ENCODE measurements at regions not wholly inside any gene's neighbourhood (a gene's known extent, or its start where the extent isn't known, plus 50 kb on each side); places are given as distances from the start of the nearest gene placed in this dataset.
"Not testable (repeated sequence)": the region's sequence is repeated elsewhere in the genome, so short reads cannot be mapped to it uniquely, and the experiment has no call there.

- no peaks in the 10 kb centered on the region for H3K4me1 ChIP-seq (ENCODE audit: control insufficient read depth, insufficient read depth, low read length)
- H3K9ac ChIP-seq (ENCODE audit: low read length) = no peak overlapping the region
- H3K4me3 ChIP-seq (ENCODE audit: low read length) = no peak overlapping the region
- no peaks in the 10 kb centered on the region for H3K36me3 ChIP-seq (ENCODE audit: control insufficient read depth, insufficient read depth, low read length)
- H3K27me3 ChIP-seq (ENCODE audit: control insufficient read depth, insufficient read depth, low read length) = no peaks in the 10 kb centered on the region
- no peaks in the 10 kb centered on the region for H3K9me3 ChIP-seq (ENCODE audit: control insufficient read depth, low read length)
Measured at GRCh38 chr5:124130816-124131215, 615.6 kb downstream of the ZNF608 start.

GRCh38 chr5:124128867-124129266, 616.9 kb downstream of the CSNK1G3 start:
- H3K9me3 ChIP-seq (ENCODE audit: control insufficient read depth, low read length) = no peaks in the 10 kb centered on the region
- no peak overlapping the region for H3K9ac ChIP-seq (ENCODE audit: low read length)
- H3K36me3 ChIP-seq (ENCODE audit: control insufficient read depth, insufficient read depth, low read length) = no peaks in the 10 kb centered on the region
- H3K4me3 ChIP-seq (ENCODE audit: low read length) = no peak overlapping the region
- no peaks in the 10 kb centered on the region for H3K4me1 ChIP-seq (ENCODE audit: control insufficient read depth, insufficient read depth, low read length)
- H3K27me3 ChIP-seq (ENCODE audit: control insufficient read depth, insufficient read depth, low read length) = no peaks in the 10 kb centered on the region

GRCh38 chr5:124126504-124127217, 614.7 kb downstream of the CSNK1G3 start:
- H3K27me3 ChIP-seq (ENCODE audit: control insufficient read depth, insufficient read depth, low read length) = no peaks in the 10 kb centered on the region
- no peak overlapping the region for H3K9ac ChIP-seq (ENCODE audit: low read length)
- no peak overlapping the region for H3K4me3 ChIP-seq (ENCODE audit: low read length)
- no peaks in the 10 kb centered on the region for H3K4me1 ChIP-seq (ENCODE audit: control insufficient read depth, insufficient read depth, low read length)
- no peaks in the 10 kb centered on the region for H3K36me3 ChIP-seq (ENCODE audit: control insufficient read depth, insufficient read depth, low read length)
- no peaks in the 10 kb centered on the region for H3K9me3 ChIP-seq (ENCODE audit: control insufficient read depth, low read length)

- no peaks in the 10 kb centered on the region for H3K4me1 ChIP-seq (ENCODE audit: control insufficient read depth, insufficient read depth, low read length)
- no peak overlapping the region for H3K4me3 ChIP-seq (ENCODE audit: low read length)
- H3K36me3 ChIP-seq (ENCODE audit: control insufficient read depth, insufficient read depth, low read length) = no peaks in the 10 kb centered on the region
- no peak overlapping the region for H3K9ac ChIP-seq (ENCODE audit: low read length)
- H3K27me3 ChIP-seq (ENCODE audit: control insufficient read depth, insufficient read depth, low read length) = no peaks in the 10 kb centered on the region
- H3K9me3 ChIP-seq (ENCODE audit: control insufficient read depth, low read length) = no peaks in the 10 kb centered on the region
Measured at GRCh38 chr5:124124711-124125229, 612.8 kb downstream of the CSNK1G3 start.

GRCh38 chr5:124121198-124121597, 609.2 kb downstream of the CSNK1G3 start:
- H3K4me1 ChIP-seq (ENCODE audit: control insufficient read depth, insufficient read depth, low read length) = no peaks in the 10 kb centered on the region
- no peaks in the 10 kb centered on the region for H3K36me3 ChIP-seq (ENCODE audit: control insufficient read depth, insufficient read depth, low read length)
- no peaks in the 10 kb centered on the region for H3K9me3 ChIP-seq (ENCODE audit: control insufficient read depth, low read length)
- no peak overlapping the region for H3K9ac ChIP-seq (ENCODE audit: low read length)
- no peaks in the 10 kb centered on the region for H3K27me3 ChIP-seq (ENCODE audit: control insufficient read depth, insufficient read depth, low read length)
- H3K4me3 ChIP-seq (ENCODE audit: low read length) = no peak overlapping the region

GRCh38 chr5:124114911-124115310, 602.9 kb downstream of the CSNK1G3 start:
- no peak overlapping the region for H3K9ac ChIP-seq (ENCODE audit: low read length)
- no peaks in the 10 kb centered on the region for H3K9me3 ChIP-seq (ENCODE audit: control insufficient read depth, low read length)
- H3K4me1 ChIP-seq (ENCODE audit: control insufficient read depth, insufficient read depth, low read length) = no peaks in the 10 kb centered on the region
- H3K4me3 ChIP-seq (ENCODE audit: low read length) = no peak overlapping the region
- H3K36me3 ChIP-seq (ENCODE audit: control insufficient read depth, insufficient read depth, low read length) = no peaks in the 10 kb centered on the region
- no peaks in the 10 kb centered on the region for H3K27me3 ChIP-seq (ENCODE audit: control insufficient read depth, insufficient read depth, low read length)

GRCh38 chr5:124111886-124112285, 599.9 kb downstream of the CSNK1G3 start:
- H3K36me3 ChIP-seq (ENCODE audit: control insufficient read depth, insufficient read depth, low read length) = no peaks in the 10 kb centered on the region
- no peaks in the 10 kb centered on the region for H3K27me3 ChIP-seq (ENCODE audit: control insufficient read depth, insufficient read depth, low read length)
- no peak overlapping the region for H3K9ac ChIP-seq (ENCODE audit: low read length)
- no peaks in the 10 kb centered on the region for H3K9me3 ChIP-seq (ENCODE audit: control insufficient read depth, low read length)
- no peak overlapping the region for H3K4me3 ChIP-seq (ENCODE audit: low read length)
- H3K4me1 ChIP-seq (ENCODE audit: control insufficient read depth, insufficient read depth, low read length) = peaks cover 10% of the 10 kb centered on the region

- Histone ChIP-seq H3K4me1 (ENCODE audit: control insufficient read depth, insufficient read depth, low read length) (peaks cover 10% of the 10 kb centered on the region), H3K36me3 (ENCODE audit: control insufficient read depth, insufficient read depth, low read length) (no peaks in the 10 kb centered on the region), H3K27me3 (ENCODE audit: control insufficient read depth, insufficient read depth, low read length) (no peaks in the 10 kb centered on the region), H3K9me3 (ENCODE audit: control insufficient read depth, low read length) (no peaks in the 10 kb centered on the region), H3K4me3 (ENCODE audit: low read length) (no peak overlapping the region), H3K9ac (ENCODE audit: low read length) (no peak overlapping the region)
Measured at GRCh38 chr5:124110942-124111341, 599.0 kb downstream of the CSNK1G3 start.

GRCh38 chr5:124105326-124105725, 593.3 kb downstream of the CSNK1G3 start:
- Histone ChIP-seq H3K36me3 (ENCODE audit: control insufficient read depth, insufficient read depth, low read length) (no peaks in the 10 kb centered on the region), H3K9ac (ENCODE audit: low read length) (no peak overlapping the region), H3K4me1 (ENCODE audit: control insufficient read depth, insufficient read depth, low read length) (peaks cover 10% of the 10 kb centered on the region), H3K27me3 (ENCODE audit: control insufficient read depth, insufficient read depth, low read length) (no peaks in the 10 kb centered on the region), H3K4me3 (ENCODE audit: low read length) (no peak overlapping the region), H3K9me3 (ENCODE audit: control insufficient read depth, low read length) (no peaks in the 10 kb centered on the region)

GRCh38 chr5:124104821-124105220, 592.8 kb downstream of the CSNK1G3 start:
- H3K4me1 ChIP-seq (ENCODE audit: control insufficient read depth, insufficient read depth, low read length) = peaks cover 10% of the 10 kb centered on the region
- no peak overlapping the region for H3K9ac ChIP-seq (ENCODE audit: low read length)
- no peaks in the 10 kb centered on the region for H3K36me3 ChIP-seq (ENCODE audit: control insufficient read depth, insufficient read depth, low read length)
- no peaks in the 10 kb centered on the region for H3K9me3 ChIP-seq (ENCODE audit: control insufficient read depth, low read length)
- no peak overlapping the region for H3K4me3 ChIP-seq (ENCODE audit: low read length)
- H3K27me3 ChIP-seq (ENCODE audit: control insufficient read depth, insufficient read depth, low read length) = no peaks in the 10 kb centered on the region

GRCh38 chr5:124104344-124104743, 592.4 kb downstream of the CSNK1G3 start:
- peaks cover 10% of the 10 kb centered on the region for H3K4me1 ChIP-seq (ENCODE audit: control insufficient read depth, insufficient read depth, low read length)
- no peaks in the 10 kb centered on the region for H3K9me3 ChIP-seq (ENCODE audit: control insufficient read depth, low read length)
- no peak overlapping the region for H3K4me3 ChIP-seq (ENCODE audit: low read length)
- no peak overlapping the region for H3K9ac ChIP-seq (ENCODE audit: low read length)
- H3K27me3 ChIP-seq (ENCODE audit: control insufficient read depth, insufficient read depth, low read length) = no peaks in the 10 kb centered on the region
- H3K36me3 ChIP-seq (ENCODE audit: control insufficient read depth, insufficient read depth, low read length) = no peaks in the 10 kb centered on the region

- H3K4me3 ChIP-seq (ENCODE audit: low read length) = no peak overlapping the region
Measured at GRCh38 chr5:124103671-124104070, 591.7 kb downstream of the CSNK1G3 start.

GRCh38 chr5:124103056-124103455, 591.1 kb downstream of the CSNK1G3 start:
- H3K9ac ChIP-seq (ENCODE audit: low read length); H3K9me3 ChIP-seq (ENCODE audit: control insufficient read depth, low read length); H3K4me1 ChIP-seq (ENCODE audit: control insufficient read depth, insufficient read depth, low read length); H3K36me3 ChIP-seq (ENCODE audit: control insufficient read depth, insufficient read depth, low read length); H3K4me3 ChIP-seq (ENCODE audit: low read length); H3K27me3 ChIP-seq (ENCODE audit: control insufficient read depth, insufficient read depth, low read length): not testable (repeated sequence)

More at GRCh38 chr5:124103671-124104070, 591.7 kb downstream of the CSNK1G3 start:
- peaks cover 4% of the 10 kb centered on the region for H3K4me1 ChIP-seq (ENCODE audit: control insufficient read depth, insufficient read depth, low read length)
- H3K36me3 ChIP-seq (ENCODE audit: control insufficient read depth, insufficient read depth, low read length) = no peaks in the 10 kb centered on the region
- no peak overlapping the region for H3K9ac ChIP-seq (ENCODE audit: low read length)
- no peaks in the 10 kb centered on the region for H3K9me3 ChIP-seq (ENCODE audit: control insufficient read depth, low read length)
- H3K27me3 ChIP-seq (ENCODE audit: control insufficient read depth, insufficient read depth, low read length) = no peaks in the 10 kb centered on the region

Measured in mucosa of stomach (tissue), 1 donor.